H9 (cell line): ENCODE measurements at regions not wholly inside any gene's neighbourhood (a gene's known extent, or its start where the extent isn't known, plus 50 kb on each side); places are given as distances from the start of the nearest gene placed in this dataset.

Experiments
- DNase-seq: peaks from one replicate; pipeline ENCODE4 v3.0.0-alpha.2; 2017
- H2AFZ ChIP-seq: one replicate; pipeline ENCODE4 v1.6.1; 2013; ENCODE audit warnings: mild to moderate bottlenecking, low read length, control low read depth, moderate library complexity
- H2AK5ac ChIP-seq: 2 replicates; pipeline ENCODE4 v1.6.1; 2013; ENCODE audit warnings: low read length, control low read depth, mixed read lengths; ENCODE audit not compliant: insufficient read length
- H2BK120ac ChIP-seq: one replicate; pipeline ENCODE4 v1.6.1; 2013; ENCODE audit warnings: low read depth, mild to moderate bottlenecking, low read length, control low read depth, inconsistent platforms; ENCODE audit not compliant: poor library complexity, severe bottlenecking
- H2BK12ac ChIP-seq: 2 replicates; pipeline ENCODE4 v1.6.1; 2013; ENCODE audit warnings: low read length, control low read depth, mixed read lengths, low read depth; ENCODE audit not compliant: insufficient read length
- H2BK15ac ChIP-seq: 2 replicates; pipeline ENCODE4 v1.6.1; 2013; ENCODE audit warnings: low read depth, low read length, control low read depth
- H2BK20ac ChIP-seq: one replicate; pipeline ENCODE4 v1.6.1; 2013; ENCODE audit warnings: low read depth, mild to moderate bottlenecking, low read length, control low read depth, inconsistent platforms; ENCODE audit not compliant: poor library complexity, severe bottlenecking
- H2BK5ac ChIP-seq: 2 replicates; pipeline ENCODE4 v1.6.1; 2013; ENCODE audit warnings: low read length, control low read depth, mixed read lengths; ENCODE audit not compliant: insufficient read length
- H3K14ac ChIP-seq: 2 replicates; pipeline ENCODE4 v1.6.1; 2013; ENCODE audit warnings: low read length, control low read depth; ENCODE audit not compliant: insufficient read depth
- H3K18ac ChIP-seq: 2 replicates; pipeline ENCODE4 v1.6.1; 2013; ENCODE audit warnings: low read depth, mild to moderate bottlenecking, mixed read lengths, low read length, control low read depth; ENCODE audit not compliant: insufficient read length
- H3K23ac ChIP-seq: 2 replicates; pipeline ENCODE4 v1.6.1; 2013; ENCODE audit warnings: low read length, control low read depth, mixed read lengths, low read depth; ENCODE audit not compliant: insufficient read length
- H3K23me2 ChIP-seq: 2 replicates; pipeline ENCODE4 v1.6.1; 2013; ENCODE audit warnings: low read depth, mild to moderate bottlenecking, mixed read lengths, low read length, control low read depth; ENCODE audit not compliant: insufficient read length, poor library complexity, severe bottlenecking
- H3K27ac ChIP-seq: 2 replicates; pipeline ENCODE4 v1.5.1; 2013; ENCODE audit warnings: low read length, control low read depth, mixed read lengths, low read depth; ENCODE audit not compliant: insufficient read length
- H3K27me3 ChIP-seq: 2 replicates; pipeline ENCODE4 v1.6.1; 2013; ENCODE audit warnings: low read length, control low read depth, inconsistent platforms; ENCODE audit not compliant: insufficient read depth
- H3K4ac ChIP-seq: 2 replicates; pipeline ENCODE4 v1.6.1; 2013; ENCODE audit warnings: low read depth, mild to moderate bottlenecking, control low read depth, inconsistent platforms, low read length, moderate library complexity
- H3K4me1 ChIP-seq: 2 replicates; pipeline ENCODE4 v1.6.1; 2013; ENCODE audit warnings: low read length, control low read depth, inconsistent platforms; ENCODE audit not compliant: insufficient read depth
- H3K4me2 ChIP-seq: 2 replicates; pipeline ENCODE4 v1.6.1; 2013; ENCODE audit warnings: low read length, control low read depth, mixed read lengths; ENCODE audit not compliant: insufficient read length, insufficient read depth
- H3K56ac ChIP-seq: 2 replicates; pipeline ENCODE4 v1.6.1; 2013; ENCODE audit warnings: low read depth, mild to moderate bottlenecking, mixed read lengths, low read length, control low read depth; ENCODE audit not compliant: insufficient read length
- H3K79me1 ChIP-seq: 2 replicates; pipeline ENCODE4 v1.6.1; 2013; ENCODE audit warnings: low read depth, mild to moderate bottlenecking, moderate library complexity, low read length, control low read depth, inconsistent platforms; ENCODE audit not compliant: insufficient read depth, poor library complexity, severe bottlenecking
- H3K79me2 ChIP-seq: 2 replicates; pipeline ENCODE4 v1.6.1; 2013; ENCODE audit warnings: low read length, control low read depth, inconsistent platforms; ENCODE audit not compliant: insufficient read depth
- H3K9ac ChIP-seq: 2 replicates; pipeline ENCODE4 v1.6.1; 2013; ENCODE audit warnings: low read length, control low read depth, mixed read lengths; ENCODE audit not compliant: insufficient read length; ENCODE audit errors: extremely low read depth
- H3K9me3 ChIP-seq: one replicate; pipeline ENCODE4 v1.6.1; 2013; ENCODE audit warnings: low read depth, low read length, inconsistent platforms; ENCODE audit not compliant: control insufficient read depth
- H3T11ph ChIP-seq: one replicate; pipeline ENCODE4 v1.6.1; 2013; ENCODE audit warnings: mild to moderate bottlenecking, low read length, control low read depth, inconsistent platforms
- H4K20me1 ChIP-seq: one replicate; pipeline ENCODE4 v1.6.1; 2013; ENCODE audit not compliant: control insufficient read depth, insufficient read length, insufficient read depth
- H4K5ac ChIP-seq: 2 replicates; pipeline ENCODE4 v1.6.1; 2013; ENCODE audit warnings: low read depth, mild to moderate bottlenecking, mixed read lengths, low read length, control low read depth; ENCODE audit not compliant: insufficient read length
- H4K8ac ChIP-seq: replicated peaks from 2 replicates; pipeline ENCODE4 v1.6.1; 2013; ENCODE audit warnings: low read length, control low read depth, mixed read lengths, low read depth; ENCODE audit not compliant: insufficient read length
- H4K91ac ChIP-seq: 2 replicates; pipeline ENCODE4 v1.6.1; 2013; ENCODE audit warnings: low read depth, mild to moderate bottlenecking, moderate library complexity, mixed read lengths, low read length, control low read depth; ENCODE audit not compliant: insufficient read length
- H3K27ac Mint-ChIP-seq, 3 experiments: 2 replicates in 2 of 3; 3 replicates in 1 of 3; pipeline ENCODE4 v1.8.0; 2020 to 2021; ENCODE audit warnings: mixed read lengths in 3 of 3, mild to moderate bottlenecking in 1 of 3, moderate library complexity in 1 of 3
- H3K27me3 Mint-ChIP-seq: 2 replicates; pipeline ENCODE4 v1.8.0; 2021; ENCODE audit warnings: low read depth, mild to moderate bottlenecking, moderate library complexity, mixed read lengths
- H3K36me3 Mint-ChIP-seq, 3 experiments: 2 replicates in 2 of 3; 3 replicates in 1 of 3; pipeline ENCODE4 v1.8.0; 2020 to 2021; ENCODE audit warnings: low read depth in 3 of 3, mixed read lengths in 3 of 3; ENCODE audit not compliant: insufficient read depth in 1 of 3
- H3K4me1 Mint-ChIP-seq, 2 experiments: 2 replicates each; pipeline ENCODE4 v1.8.0; 2020; ENCODE audit warnings: mixed read lengths in 2 of 2
- H3K4me3 Mint-ChIP-seq, 2 experiments: 2 replicates in 1 of 2; 3 replicates in 1 of 2; pipeline ENCODE4 v1.8.0; 2020 to 2021; ENCODE audit warnings: mild to moderate bottlenecking in 2 of 2, mixed read lengths in 2 of 2, moderate library complexity in 1 of 2
- H3K9me3 Mint-ChIP-seq, 2 experiments: 2 replicates in 1 of 2; 3 replicates in 1 of 2; pipeline ENCODE4 v1.8.0; 2020; ENCODE audit warnings: mild to moderate bottlenecking in 2 of 2, mixed read lengths in 2 of 2, moderate library complexity in 1 of 2
- TF ChIP-seq, protein P1 (sequence below): fragments of 200-600 bp; sonication (generic); conservative IDR thresholded peaks from 3 replicates; pipeline ENCODE4 v1.8.0; 2021; ENCODE audit warnings: antibody characterized with exemption, mild to moderate bottlenecking

DNA sequence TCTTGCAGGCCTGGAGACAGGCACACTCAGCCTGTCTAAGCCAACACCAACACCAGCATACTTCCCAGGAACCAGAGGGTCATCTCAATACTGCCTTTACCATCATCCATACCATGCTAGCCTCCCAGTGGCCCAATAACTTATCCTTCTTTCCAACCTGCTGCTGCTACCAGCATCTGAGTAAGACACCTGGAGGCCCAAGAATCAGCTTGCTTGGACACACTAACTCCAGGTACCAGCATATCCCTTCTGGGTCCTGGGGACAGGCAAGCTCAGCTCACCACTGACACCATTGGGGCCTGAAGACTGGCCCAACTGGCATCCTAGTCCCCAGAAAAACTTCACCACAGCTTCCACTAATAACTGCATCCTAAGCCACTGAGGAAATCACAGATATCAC, 205.3 kb downstream of the CD109 start:
- H3K27ac Mint-ChIP-seq = no peak overlapping the region; a peak in 1 of 7 replicates
- H3K36me3 Mint-ChIP-seq = peaks cover 5 to 15% (median 7%) of the 10 kb centered on the region in 3 experiments; a peak in 5 of 7 replicates

More for the DNA sequence above, 205.3 kb downstream of the CD109 start:
- Histone ChIP-seq H3K18ac (no peak overlapping the region), H3K9me3 (no peaks in the 10 kb centered on the region), H4K91ac (no peak overlapping the region), H3K27me3 (no peaks in the 10 kb centered on the region), H4K5ac (no peak overlapping the region), H3K14ac (no peak overlapping the region), H3K56ac (no peak overlapping the region), H2BK12ac (no peak overlapping the region), H3K27ac (no peak overlapping the region), H3K79me1 (no peaks in the 10 kb centered on the region), H3K23ac (no peak overlapping the region), H2AK5ac (no peak overlapping the region), H2AFZ (no peak overlapping the region), H3K4me1 (no peaks in the 10 kb centered on the region), H4K20me1 (no peaks in the 10 kb centered on the region), H2BK5ac (no peak overlapping the region), H3K9ac (no peak overlapping the region), H3K4ac (no peak overlapping the region), H3K4me2 (no peak overlapping the region), H2BK120ac (no peak overlapping the region), H3K23me2 (no peaks in the 10 kb centered on the region), H4K8ac (no peak overlapping the region), H2BK15ac (no peak overlapping the region), H3K79me2 (no peaks in the 10 kb centered on the region), H2BK20ac (no peak overlapping the region), H3T11ph (no peak overlapping the region)
- no peaks in the 10 kb centered on the region for H3K27me3 Mint-ChIP-seq
- peaks cover 25 to 27% of the 10 kb centered on the region in 2 experiments for H3K9me3 Mint-ChIP-seq
- no peaks in the 10 kb centered on the region for H3K4me1 Mint-ChIP-seq
- no peak for DNase-seq
- H3K4me3 Mint-ChIP-seq = no peak overlapping the region
- TF ChIP-seq, protein P1, sequence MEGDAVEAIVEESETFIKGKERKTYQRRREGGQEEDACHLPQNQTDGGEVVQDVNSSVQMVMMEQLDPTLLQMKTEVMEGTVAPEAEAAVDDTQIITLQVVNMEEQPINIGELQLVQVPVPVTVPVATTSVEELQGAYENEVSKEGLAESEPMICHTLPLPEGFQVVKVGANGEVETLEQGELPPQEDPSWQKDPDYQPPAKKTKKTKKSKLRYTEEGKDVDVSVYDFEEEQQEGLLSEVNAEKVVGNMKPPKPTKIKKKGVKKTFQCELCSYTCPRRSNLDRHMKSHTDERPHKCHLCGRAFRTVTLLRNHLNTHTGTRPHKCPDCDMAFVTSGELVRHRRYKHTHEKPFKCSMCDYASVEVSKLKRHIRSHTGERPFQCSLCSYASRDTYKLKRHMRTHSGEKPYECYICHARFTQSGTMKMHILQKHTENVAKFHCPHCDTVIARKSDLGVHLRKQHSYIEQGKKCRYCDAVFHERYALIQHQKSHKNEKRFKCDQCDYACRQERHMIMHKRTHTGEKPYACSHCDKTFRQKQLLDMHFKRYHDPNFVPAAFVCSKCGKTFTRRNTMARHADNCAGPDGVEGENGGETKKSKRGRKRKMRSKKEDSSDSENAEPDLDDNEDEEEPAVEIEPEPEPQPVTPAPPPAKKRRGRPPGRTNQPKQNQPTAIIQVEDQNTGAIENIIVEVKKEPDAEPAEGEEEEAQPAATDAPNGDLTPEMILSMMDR = no peak
